ENCODE measurements at regions not wholly inside any gene's neighbourhood (a gene's known extent, or its start where the extent isn't known, plus 50 kb on each side); places are given as distances from the start of the nearest gene placed in this dataset.

DNA sequence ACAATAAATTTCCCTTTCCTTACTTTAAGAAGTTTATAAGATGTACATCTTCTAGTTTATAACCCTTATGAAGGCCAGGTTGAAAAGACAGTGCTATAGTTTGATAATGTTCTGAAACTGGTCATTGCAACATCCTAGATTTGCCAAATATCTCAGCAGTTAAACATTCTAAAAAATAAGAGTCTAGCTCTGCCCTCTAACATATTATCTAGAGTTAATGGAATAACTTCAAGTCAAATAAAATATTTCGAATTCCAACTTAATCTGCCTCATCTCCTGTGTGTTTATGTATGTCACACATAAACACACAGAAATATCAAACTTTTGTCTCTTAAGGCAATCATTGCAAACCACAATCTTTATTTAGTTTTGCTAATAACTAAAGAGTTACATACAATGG lies 796.6 kb downstream of the TLE1 start:
- no peaks in the 10 kb centered on the region for H3K4me1 ChIP-seq (ENCODE audit: control insufficient read depth, insufficient read depth, low read length)
- H3K9me3 ChIP-seq (ENCODE audit: control insufficient read depth, low read length): no peaks in the 10 kb centered on the region
- 61% methylated on average over 1 of the region's 1 CpG for WGBS
- no peak for DNase-seq
- no peaks in the 10 kb centered on the region for H3K27me3 ChIP-seq (ENCODE audit: control insufficient read depth, insufficient read depth)
- intact Hi-C loops (cut with DNase I): no loop called here
- H3K27ac ChIP-seq (ENCODE audit: low read length): no peak overlapping the region
- no peak overlapping the region for H3K4me3 ChIP-seq (ENCODE audit: low read length)
- ATAC-seq: no peak

DNA sequence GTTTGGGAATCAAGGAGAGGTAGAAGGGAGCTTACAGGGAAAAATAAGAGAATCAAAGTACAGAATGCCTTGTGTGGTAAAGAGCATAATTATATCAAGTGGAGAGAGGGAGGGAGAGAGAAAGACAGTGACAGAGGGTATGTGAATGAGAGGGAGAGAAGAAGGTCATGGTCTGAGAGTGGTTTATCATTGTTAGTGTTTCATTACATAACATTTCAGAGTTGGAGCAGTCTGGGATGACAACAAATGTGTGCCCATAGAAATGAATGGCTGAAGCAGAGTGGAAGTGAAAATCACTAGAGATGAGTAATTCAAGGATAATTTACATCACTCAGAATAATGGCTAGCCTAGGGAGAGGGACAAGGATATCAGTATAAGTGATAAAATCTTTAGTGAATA lies 799.2 kb downstream of the TLE1 start:
- no peaks in the 10 kb centered on the region for H3K27me3 ChIP-seq (ENCODE audit: control insufficient read depth, insufficient read depth)
- no peaks in the 10 kb centered on the region for H3K4me1 ChIP-seq (ENCODE audit: control insufficient read depth, insufficient read depth, low read length)
- no peaks in the 10 kb centered on the region for H3K9me3 ChIP-seq (ENCODE audit: control insufficient read depth, low read length)
- H3K4me3 ChIP-seq (ENCODE audit: low read length): no peak overlapping the region
- ATAC-seq (no peak), DNase-seq (no peak)
- H3K27ac ChIP-seq (ENCODE audit: low read length): no peak overlapping the region
- intact Hi-C loops (cut with DNase I): no loop called here

DNA sequence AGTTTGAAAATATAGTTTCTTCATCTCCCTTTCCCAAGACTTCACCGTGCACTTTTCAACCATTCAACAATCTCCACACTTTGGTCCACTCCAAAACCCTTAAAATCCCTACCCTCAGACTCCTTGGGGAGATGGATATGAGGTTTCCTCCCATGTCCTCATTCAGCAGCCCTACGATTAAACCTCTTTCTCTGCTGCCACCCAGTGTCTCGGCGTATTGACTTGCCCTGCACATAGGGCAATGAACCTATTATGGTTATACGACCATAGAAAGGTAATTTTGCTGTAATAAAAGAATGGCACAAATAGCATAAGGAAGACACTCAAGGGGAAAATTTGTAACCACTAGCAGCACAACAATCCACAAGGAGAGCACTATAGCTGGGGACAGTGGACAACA lies 803.5 kb downstream of the TLE1 start:
- DNase-seq: peak; percentile 21 to 60 (median 27)
- 68% methylated on average over 5 of the region's 5 CpGs for WGBS

DNA sequence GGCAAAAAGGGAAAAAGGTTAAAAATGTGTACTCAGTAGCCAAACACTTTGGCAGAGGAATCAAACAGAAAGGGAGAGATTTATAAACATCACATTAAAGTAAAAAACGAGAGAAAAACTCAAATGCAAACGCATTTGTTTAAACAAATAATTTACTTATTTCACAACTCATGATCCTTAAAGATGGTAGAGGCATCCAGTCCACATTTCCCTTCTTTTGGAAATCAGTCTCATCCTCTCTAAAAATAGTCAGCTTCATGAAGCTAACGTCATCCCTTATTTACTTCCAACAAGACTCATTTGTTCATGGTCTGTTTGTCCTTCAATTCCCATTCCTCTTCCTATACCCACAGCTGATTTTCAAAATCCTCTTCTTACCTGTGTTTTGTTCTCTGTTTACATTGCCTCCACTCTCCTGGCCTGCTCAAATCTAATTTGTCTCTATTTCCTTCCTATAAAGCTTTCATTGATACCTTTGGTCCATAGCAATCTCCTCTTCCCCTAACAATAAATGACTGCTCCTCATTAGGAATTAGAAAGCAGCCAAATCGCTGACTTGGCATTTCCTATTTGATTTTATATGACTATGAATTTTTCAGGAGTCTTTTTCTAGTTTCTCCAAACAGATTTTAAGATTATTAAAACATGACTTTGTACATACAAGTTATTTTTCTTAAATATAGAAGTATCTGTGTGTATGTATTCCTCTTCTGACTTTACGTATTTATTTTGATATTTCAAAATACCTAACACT lies 805.3 kb downstream of the TLE1 start:
- Histone ChIP-seq H3K9me3 (ENCODE audit: control insufficient read depth, low read length) (no peaks in the 10 kb centered on the region), H3K4me3 (ENCODE audit: low read length) (no peak overlapping the region), H3K4me1 (ENCODE audit: control insufficient read depth, insufficient read depth, low read length) (no peaks in the 10 kb centered on the region), H3K27me3 (ENCODE audit: control insufficient read depth, insufficient read depth) (no peaks in the 10 kb centered on the region), H3K27ac (ENCODE audit: low read length) (no peak overlapping the region)
- intact Hi-C loops (cut with DNase I): no loop called here
- ATAC-seq (no peak), DNase-seq (no peak)
- WGBS: 41% methylated on average over 5 of the region's 5 CpGs

More for the DNA sequence above, 803.5 kb downstream of the TLE1 start:
- Histone ChIP-seq H3K9me3 (ENCODE audit: control insufficient read depth, low read length) (no peaks in the 10 kb centered on the region), H3K27me3 (ENCODE audit: control insufficient read depth, insufficient read depth) (no peaks in the 10 kb centered on the region), H3K4me3 (ENCODE audit: low read length) (no peak overlapping the region), H3K4me1 (ENCODE audit: control insufficient read depth, insufficient read depth, low read length) (no peaks in the 10 kb centered on the region), H3K27ac (ENCODE audit: low read length) (no peak overlapping the region)
- peak in 1 of 2 donors; percentile 47 for ATAC-seq
- intact Hi-C loops (cut with DNase I): no loop called here

DNA sequence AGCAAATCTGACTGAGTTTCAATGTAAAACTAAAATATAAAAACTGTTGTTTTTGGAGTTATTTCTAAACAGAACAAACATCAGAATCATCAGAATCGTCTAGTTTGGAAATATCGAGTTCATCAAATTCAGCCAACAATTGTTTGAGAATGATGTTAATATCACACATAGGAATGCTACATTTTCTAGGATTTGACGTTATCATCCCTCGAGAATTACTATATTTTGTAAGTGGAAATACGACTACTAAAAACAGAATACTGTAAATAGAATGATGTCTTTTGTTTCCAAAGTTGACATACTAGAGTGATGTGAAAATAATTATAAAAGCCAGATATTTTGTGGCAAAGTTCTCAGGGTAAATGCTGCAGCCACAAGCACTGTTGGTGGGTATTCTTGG lies 805.9 kb downstream of the TLE1 start:
- H3K27me3 ChIP-seq (ENCODE audit: control insufficient read depth, insufficient read depth): no peaks in the 10 kb centered on the region
- DNase-seq (no peak), ATAC-seq (no peak)
- no peaks in the 10 kb centered on the region for H3K9me3 ChIP-seq (ENCODE audit: control insufficient read depth, low read length)
- no peak overlapping the region for H3K27ac ChIP-seq (ENCODE audit: low read length)
- no peak overlapping the region for H3K4me3 ChIP-seq (ENCODE audit: low read length)
- WGBS: 54% methylated on average over 5 of the region's 5 CpGs
- intact Hi-C loops (cut with DNase I): no loop called here
- H3K4me1 ChIP-seq (ENCODE audit: control insufficient read depth, insufficient read depth, low read length): no peaks in the 10 kb centered on the region

DNA sequence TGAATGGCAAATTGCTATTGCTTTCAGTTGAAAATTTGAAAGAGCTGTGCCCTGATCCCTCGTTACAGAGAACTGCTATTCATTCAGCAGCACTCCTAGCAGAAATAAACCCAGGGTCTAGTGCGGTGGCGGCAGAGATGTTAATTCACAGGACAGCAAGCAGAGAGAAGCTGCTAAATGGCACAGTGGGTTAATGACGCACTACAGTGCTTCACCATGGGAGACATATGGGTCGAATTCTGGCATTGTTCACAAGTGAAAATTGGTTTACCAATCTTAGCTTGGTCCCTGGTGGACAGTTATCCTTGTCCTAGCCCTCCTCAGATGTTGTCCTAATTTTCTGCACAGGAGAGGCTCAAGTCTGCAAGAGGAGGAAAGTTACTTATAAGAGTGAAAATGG lies 807.4 kb downstream of the TLE1 start:
- H3K4me1 ChIP-seq (ENCODE audit: control insufficient read depth, insufficient read depth, low read length): no peaks in the 10 kb centered on the region
- intact Hi-C loops (cut with DNase I): no loop called here
- H3K9me3 ChIP-seq (ENCODE audit: control insufficient read depth, low read length): no peaks in the 10 kb centered on the region
- DNase-seq: no peak
- no peak overlapping the region for H3K4me3 ChIP-seq (ENCODE audit: low read length)
- 72% methylated on average over 5 of the region's 5 CpGs for WGBS
- H3K27ac ChIP-seq (ENCODE audit: low read length): no peak overlapping the region
- H3K27me3 ChIP-seq (ENCODE audit: control insufficient read depth, insufficient read depth): no peaks in the 10 kb centered on the region
- no peak for ATAC-seq

DNA sequence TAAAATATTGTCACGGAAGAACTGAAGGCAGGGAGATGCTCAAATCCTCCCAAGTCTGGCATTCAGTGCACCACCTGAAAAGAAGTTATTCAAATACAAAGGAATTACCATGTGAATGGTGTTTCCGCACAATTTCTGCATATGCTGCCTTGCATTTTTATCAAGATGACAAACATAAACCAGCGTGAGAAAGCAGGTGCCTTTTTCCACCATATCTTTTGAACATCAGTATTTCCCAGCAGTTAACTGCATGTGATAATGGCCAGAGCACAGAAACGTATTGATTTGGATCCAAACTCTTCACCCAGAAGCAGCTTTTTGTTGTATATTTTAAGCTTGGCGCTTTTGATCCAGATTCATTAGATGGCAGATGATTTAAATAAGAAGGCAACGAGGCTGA lies 808.0 kb downstream of the TLE1 start:
- H3K9me3 ChIP-seq (ENCODE audit: control insufficient read depth, low read length): no peaks in the 10 kb centered on the region
- 68% methylated on average over 6 of the region's 6 CpGs for WGBS
- ATAC-seq: no peak
- DNase-seq: no peak
- no peaks in the 10 kb centered on the region for H3K27me3 ChIP-seq (ENCODE audit: control insufficient read depth, insufficient read depth)
- intact Hi-C loops (cut with DNase I): no loop called here
- no peak overlapping the region for H3K4me3 ChIP-seq (ENCODE audit: low read length)
- H3K4me1 ChIP-seq (ENCODE audit: control insufficient read depth, insufficient read depth, low read length): no peaks in the 10 kb centered on the region
- H3K27ac ChIP-seq (ENCODE audit: low read length): no peak overlapping the region

DNA sequence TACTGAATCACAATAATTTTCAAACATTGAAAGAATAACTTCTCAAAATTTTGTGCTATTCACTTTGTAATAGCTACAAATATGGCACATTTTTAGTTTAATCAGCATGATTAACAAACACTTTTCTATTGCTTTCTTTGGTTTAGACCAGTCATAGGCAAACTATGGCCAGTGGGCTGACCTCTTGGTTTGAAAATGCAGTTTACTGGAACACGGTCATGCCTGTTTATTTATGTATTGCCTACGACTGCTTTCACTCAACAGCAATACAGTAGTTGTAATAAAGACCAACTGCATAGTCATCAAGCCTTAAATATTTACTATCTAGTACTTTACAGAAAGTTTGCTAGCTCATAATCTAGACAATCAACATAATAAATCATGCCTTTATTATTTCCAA lies 810.8 kb downstream of the TLE1 start:
- intact Hi-C loops (cut with DNase I): no loop called here
- H3K9me3 ChIP-seq (ENCODE audit: control insufficient read depth, low read length): no peaks in the 10 kb centered on the region
- no peak overlapping the region for H3K27ac ChIP-seq (ENCODE audit: low read length)
- H3K4me1 ChIP-seq (ENCODE audit: control insufficient read depth, insufficient read depth, low read length): no peaks in the 10 kb centered on the region
- DNase-seq (no peak), ATAC-seq (no peak)
- WGBS: 85% methylated on average over 2 of the region's 2 CpGs
- no peaks in the 10 kb centered on the region for H3K27me3 ChIP-seq (ENCODE audit: control insufficient read depth, insufficient read depth)
- H3K4me3 ChIP-seq (ENCODE audit: low read length): no peak overlapping the region

DNA sequence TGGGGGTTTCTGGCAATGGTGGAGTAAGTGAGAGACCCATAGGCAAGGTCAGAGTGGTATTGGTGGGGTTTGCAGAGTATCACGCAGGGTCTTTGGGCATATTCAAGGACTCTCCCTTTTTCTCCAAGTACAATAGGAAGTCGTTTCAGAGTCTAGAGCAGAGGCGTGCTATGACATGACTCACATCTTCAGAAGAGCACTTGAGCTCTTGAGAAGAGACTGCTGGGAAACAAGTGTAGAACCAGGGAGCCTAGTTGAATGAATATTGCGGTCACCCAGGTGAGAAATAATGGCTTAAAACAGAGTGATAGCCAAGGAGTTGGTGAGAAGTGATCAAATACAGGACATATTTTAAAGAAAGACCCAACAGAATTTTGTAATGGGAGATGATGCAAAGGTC lies 813.4 kb downstream of the TLE1 start:
- no peak overlapping the region for H3K27ac ChIP-seq (ENCODE audit: low read length)
- intact Hi-C loops (cut with DNase I): no loop called here
- no peaks in the 10 kb centered on the region for H3K4me1 ChIP-seq (ENCODE audit: control insufficient read depth, insufficient read depth, low read length)
- H3K27me3 ChIP-seq (ENCODE audit: control insufficient read depth, insufficient read depth): no peaks in the 10 kb centered on the region
- no peaks in the 10 kb centered on the region for H3K9me3 ChIP-seq (ENCODE audit: control insufficient read depth, low read length)
- 72% methylated on average over 4 of the region's 4 CpGs for WGBS
- H3K4me3 ChIP-seq (ENCODE audit: low read length): no peak overlapping the region
- ATAC-seq (no peak), DNase-seq (no peak)

DNA sequence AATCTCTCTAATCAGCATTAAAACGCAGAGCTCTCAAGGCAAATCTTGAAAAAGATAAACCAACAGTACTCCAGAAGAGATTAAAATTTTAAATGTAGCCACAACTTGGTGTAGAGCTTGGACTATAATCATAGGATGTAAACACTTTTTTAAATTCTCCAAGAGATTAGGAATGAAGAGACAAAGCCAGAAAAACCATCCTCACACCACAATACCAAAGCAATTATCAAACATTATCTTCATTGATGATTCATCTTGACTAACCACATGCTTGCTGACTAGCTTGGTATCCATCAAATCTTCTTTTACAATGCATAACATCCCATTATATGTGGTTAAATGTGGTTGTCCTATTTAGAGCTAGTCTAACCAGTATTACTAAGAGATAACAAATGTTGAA lies 815.1 kb downstream of the TLE1 start:
- Histone ChIP-seq H3K9me3 (ENCODE audit: control insufficient read depth, low read length) (no peaks in the 10 kb centered on the region), H3K27me3 (ENCODE audit: control insufficient read depth, insufficient read depth) (no peaks in the 10 kb centered on the region), H3K4me3 (ENCODE audit: low read length) (no peak overlapping the region), H3K27ac (ENCODE audit: low read length) (no peak overlapping the region), H3K4me1 (ENCODE audit: control insufficient read depth, insufficient read depth, low read length) (no peaks in the 10 kb centered on the region)
- intact Hi-C loops (cut with DNase I): no loop called here
- no peak for DNase-seq
- no peak for ATAC-seq
- WGBS: 28% methylated on average over 1 of the region's 1 CpG

DNA sequence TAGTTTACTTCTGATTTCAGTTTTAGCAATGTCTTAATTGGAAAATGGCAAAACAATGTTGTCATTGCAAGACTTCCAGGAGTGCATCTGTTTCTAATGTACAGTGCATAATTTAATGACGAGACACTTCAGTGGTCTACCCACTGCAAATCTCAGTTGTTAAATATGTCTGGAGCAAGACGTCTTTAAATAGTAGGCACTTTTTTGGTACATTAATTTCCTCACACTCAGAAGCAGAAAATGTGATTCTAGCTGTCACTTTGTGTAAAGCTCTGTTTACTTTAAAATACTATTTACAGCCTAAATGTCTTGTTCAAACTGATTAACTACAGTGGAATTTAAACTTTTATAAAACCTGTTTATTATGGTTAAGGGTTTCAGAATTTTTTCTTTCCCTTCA lies 815.5 kb downstream of the TLE1 start:
- no peak for ATAC-seq
- Histone ChIP-seq H3K4me1 (ENCODE audit: control insufficient read depth, insufficient read depth, low read length) (no peaks in the 10 kb centered on the region), H3K27ac (ENCODE audit: low read length) (no peak overlapping the region), H3K9me3 (ENCODE audit: control insufficient read depth, low read length) (no peaks in the 10 kb centered on the region), H3K4me3 (ENCODE audit: low read length) (no peak overlapping the region), H3K27me3 (ENCODE audit: control insufficient read depth, insufficient read depth) (no peaks in the 10 kb centered on the region)
- intact Hi-C loops (cut with DNase I): no loop called here
- DNase-seq: no peak
- WGBS: 59% methylated on average over 2 of the region's 2 CpGs

DNA sequence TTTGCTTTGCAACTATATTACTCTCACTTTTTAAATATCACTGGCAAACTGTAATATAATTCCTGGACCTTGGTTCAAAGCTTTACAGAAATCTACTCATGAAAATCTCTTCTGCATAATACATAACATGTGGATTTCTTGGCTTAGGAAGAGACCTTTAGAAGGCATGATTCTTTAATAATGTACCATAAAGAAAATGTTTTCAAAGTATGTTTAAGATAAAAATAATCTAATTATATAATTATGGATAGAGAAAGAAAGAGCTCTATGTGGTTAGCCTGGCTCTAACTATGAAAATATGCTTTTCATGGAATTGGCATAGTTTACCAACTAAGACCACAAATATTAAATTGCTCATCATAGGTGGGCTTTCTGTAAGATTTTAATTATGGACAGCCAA lies 817.8 kb downstream of the TLE1 start:
- DNase-seq (no peak), ATAC-seq (no peak)
- H3K9me3 ChIP-seq (ENCODE audit: control insufficient read depth, low read length): no peaks in the 10 kb centered on the region
- no peaks in the 10 kb centered on the region for H3K4me1 ChIP-seq (ENCODE audit: control insufficient read depth, insufficient read depth, low read length)
- H3K27me3 ChIP-seq (ENCODE audit: control insufficient read depth, insufficient read depth): no peaks in the 10 kb centered on the region
- no peak overlapping the region for H3K4me3 ChIP-seq (ENCODE audit: low read length)
- intact Hi-C loops (cut with DNase I): no loop called here
- no peak overlapping the region for H3K27ac ChIP-seq (ENCODE audit: low read length)

Data from right cardiac atrium (tissue), 5 donors.